SK-N-SH (cell line): ENCODE measurements at regions not wholly inside any gene's neighbourhood (a gene's known extent, or its start where the extent isn't known, plus 50 kb on each side); places are given as distances from the start of the nearest gene placed in this dataset.

Experiments used
- CTCF ChIA-PET: fragments of 300-600, 350-600 bp; formaldehyde crosslinking; extraction: SDS; loops from one replicate; lab custom pipeline; 2021; lab: Yijun Ruan, JAX
- POLR2A ChIA-PET: fragments of 350-600 bp; sonication (Branson Sonifier 250); formaldehyde crosslinking; extraction: SDS; loops from one replicate; lab custom pipeline; 2020; ENCODE audit warnings: antibody characterized with exemption, inconsistent platforms; lab: Yijun Ruan, JAX
- DNase-seq: peaks from one replicate; pipeline ENCODE4 v3.0.0; 2012
- H2AFZ ChIP-seq: fragments of 200-600 bp; sonication (generic); 2 replicates; pipeline ENCODE4 v1.8.1; 2016; ENCODE audit warnings: antibody characterized with exemption, mild to moderate bottlenecking, low read depth
- H3F3A ChIP-seq: fragments of 200-600 bp; sonication (generic); replicated peaks from 2 replicates; pipeline ENCODE3; 2016; ENCODE audit warnings: antibody characterized with exemption, mild to moderate bottlenecking; ENCODE audit not compliant: insufficient read depth
- H3K27ac ChIP-seq, 2 experiments: fragments of 200-500 bp in 1 of 2; fragments of 200-600 bp in 1 of 2; sonication (Bioruptor generic) in 1 of 2; sonication (generic), shearing (Covaris generic) in 1 of 2; 2 replicates each; pipeline versions ENCODE4 v1.5.1 to v1.6.1; 2014 to 2016; ENCODE audit warnings: low read depth in 2 of 2, inconsistent platforms in 1 of 2, low read length in 1 of 2, mild to moderate bottlenecking in 1 of 2, mixed read lengths in 1 of 2
- H3K27me3 ChIP-seq: fragments of 200-600 bp; sonication (generic), shearing (Covaris generic); 2 replicates; pipeline ENCODE4 v1.6.1; 2016; ENCODE audit warnings: mixed run types; ENCODE audit not compliant: insufficient read depth
- H3K36me3 ChIP-seq, 2 experiments: fragments of 200-500 bp in 1 of 2; fragments of 200-600 bp in 1 of 2; sonication (Bioruptor generic) in 1 of 2; sonication (generic) in 1 of 2; replicated peaks in 1 of 2; 2 replicates each; pipeline versions ENCODE3 to v1.5.1; 2014 to 2016; ENCODE audit warnings: low read length in 1 of 2, mild to moderate bottlenecking in 1 of 2; ENCODE audit not compliant: insufficient read depth in 2 of 2, control insufficient read depth in 1 of 2
- H3K4me1 ChIP-seq, 2 experiments: fragments of 200-500 bp in 1 of 2; fragments of 200-600 bp in 1 of 2; sonication (Bioruptor generic) in 1 of 2; sonication (generic), shearing (Covaris generic) in 1 of 2; 2 replicates each; pipeline versions ENCODE4 v1.5.1 to v1.6.1; 2014 to 2016; ENCODE audit warnings: low read depth in 1 of 2, low read length in 1 of 2, mixed run types in 1 of 2; ENCODE audit not compliant: insufficient read depth in 2 of 2, control insufficient read depth in 1 of 2
- H3K4me2 ChIP-seq: fragments of 200-600 bp; sonication (generic), shearing (Covaris generic); 2 replicates; pipeline ENCODE4 v1.6.1; 2017; ENCODE audit warnings: mixed run types
- H3K4me3 ChIP-seq, 2 experiments: fragments of 200-500 bp in 1 of 2; fragments of 200-600 bp in 1 of 2; sonication (Bioruptor generic) in 1 of 2; sonication (generic), shearing (Covaris generic) in 1 of 2; 2 replicates each; pipeline versions ENCODE4 v1.5.1 to v1.8.1; 2014 to 2016; ENCODE audit warnings: low read depth in 2 of 2, inconsistent platforms in 1 of 2, low read length in 1 of 2, mild to moderate bottlenecking in 1 of 2, mixed read lengths in 1 of 2, moderate library complexity in 1 of 2
- H3K79me2 ChIP-seq: fragments of 200-600 bp; sonication (generic); 2 replicates; pipeline ENCODE4 v1.8.1; 2017; ENCODE audit warnings: mild to moderate bottlenecking; ENCODE audit not compliant: insufficient read depth
- H3K9ac ChIP-seq: fragments of 200-600 bp; sonication (generic); 2 replicates; pipeline ENCODE4 v1.6.1; 2017; ENCODE audit warnings: mixed run types
- H3K9me2 ChIP-seq: fragments of 200-600 bp; sonication (generic); 2 replicates; pipeline ENCODE4 v1.6.1; 2017; ENCODE audit warnings: mixed run types
- H3K9me3 ChIP-seq: fragments of 200-600 bp; sonication (generic); 2 replicates; pipeline ENCODE4 v1.6.1; 2017; ENCODE audit warnings: mixed run types, mild to moderate bottlenecking, moderate library complexity
- H4K20me1 ChIP-seq: fragments of 200-600 bp; sonication (generic); 2 replicates; pipeline ENCODE4 v1.6.1; 2017; ENCODE audit warnings: mild to moderate bottlenecking, mixed run types; ENCODE audit not compliant: insufficient read depth
- CHD2 ChIP-seq: fragments of 150-350 bp; IDR thresholded peaks from 2 replicates; pipeline ENCODE4 v1.6.1; 2018; ENCODE audit warnings: low read length; ENCODE audit not compliant: partially characterized antibody
- ELF1 ChIP-seq: IDR thresholded peaks from 2 replicates; pipeline ENCODE4 v1.4.0; 2012
- EP300 ChIP-seq, 2 experiments: IDR thresholded peaks; 2 replicates each; pipeline versions ENCODE4 v1.4.0 to v1.6.1; 2012; ENCODE audit warnings: borderline replicate concordance in 1 of 2, low read depth in 1 of 2, low read length in 1 of 2
- EZH2phosphoT487 ChIP-seq: fragments of 200-600 bp; sonication (generic); IDR thresholded peaks from 2 replicates; pipeline ENCODE4 v1.6.1; 2017; ENCODE audit warnings: low read depth, mixed run types, mild to moderate bottlenecking, antibody characterized with exemption, moderate library complexity, borderline replicate concordance
- FOSL2 ChIP-seq: IDR thresholded peaks from 2 replicates; pipeline ENCODE4 v1.4.0; 2012; ENCODE audit warnings: low read depth, mild to moderate bottlenecking, moderate library complexity, borderline replicate concordance
- FOXJ3 ChIP-seq: sonication (generic); formaldehyde crosslinking; IDR thresholded peaks from 2 replicates; pipeline ENCODE4 v1.5.1; 2020; ENCODE audit warnings: mild to moderate bottlenecking, missing genetic modification reagents
- FOXM1 ChIP-seq: IDR thresholded peaks from 2 replicates; pipeline ENCODE4 v1.4.0; 2012; ENCODE audit warnings: low read depth, mild to moderate bottlenecking
- GABPA ChIP-seq: IDR thresholded peaks from 2 replicates; pipeline ENCODE4 v1.4.0; 2012; ENCODE audit warnings: low read depth, mild to moderate bottlenecking
- MEF2A ChIP-seq: IDR thresholded peaks from 2 replicates; pipeline ENCODE4 v1.4.0; 2012; ENCODE audit warnings: low read depth, borderline replicate concordance
- NFIC ChIP-seq: IDR thresholded peaks from 2 replicates; pipeline ENCODE4 v1.4.0; 2012; ENCODE audit warnings: borderline replicate concordance
- POLR2AphosphoS5 ChIP-seq: IDR thresholded peaks from 2 replicates; pipeline ENCODE4 v1.6.1; 2012; ENCODE audit warnings: low read depth, low read length
- RCOR1 ChIP-seq: fragments of 150-350 bp; IDR thresholded peaks from 2 replicates; pipeline ENCODE4 v1.6.1; 2017; ENCODE audit warnings: antibody characterized with exemption, low read length
- SIN3A ChIP-seq: IDR thresholded peaks from 2 replicates; pipeline ENCODE4 v1.6.1; 2012; ENCODE audit warnings: low read depth, mild to moderate bottlenecking, low read length, moderate library complexity, borderline replicate concordance
- TAF1 ChIP-seq: IDR thresholded peaks from 2 replicates; pipeline ENCODE4 v1.6.1; 2012; ENCODE audit warnings: low read depth, mild to moderate bottlenecking, low read length, moderate library complexity, borderline replicate concordance
- TCF12 ChIP-seq: IDR thresholded peaks from 2 replicates; pipeline ENCODE4 v1.4.0; 2012
- WGBS: methylation state at CpG from one replicate; pipeline ENCODE4 v1.1.6; 2017; ENCODE audit warnings: low lambda C conversion rate; 5-methylcytosine and 5-hydroxymethylcytosine counted together
- TF ChIP-seq, protein P1 (sequence below): IDR thresholded peaks from 2 replicates; pipeline ENCODE4 v1.6.1; 2012; ENCODE audit warnings: mild to moderate bottlenecking, low read depth, low read length, moderate library complexity

DNA sequence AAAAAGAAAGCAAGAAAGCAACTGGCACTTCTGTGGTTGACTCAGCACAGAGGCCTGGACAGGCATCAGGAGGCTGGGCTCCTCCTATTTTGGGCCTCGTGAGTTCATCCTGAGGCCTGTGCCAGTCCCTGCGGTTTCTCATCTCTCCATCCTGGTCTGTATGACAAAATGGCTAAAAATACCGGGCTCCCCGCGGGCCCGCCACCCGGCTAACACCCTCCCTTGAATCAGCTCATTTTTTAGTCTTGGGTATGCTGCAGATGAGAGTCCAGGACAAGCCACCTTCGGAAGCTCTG, 62.3 kb upstream of the YWHAQ start:
- POLR2A ChIA-PET: no interaction called here
- DNase-seq: no peak
- Histone ChIP-seq H3K4me3 (no peak overlapping the region), H3K4me1 (no peaks in the 10 kb centered on the region), H3K27ac (peak overlapping the region in 1 of 2 experiments; percentile 32; a peak in 2 of 4 replicates), H3F3A (no peaks in the 10 kb centered on the region), H3K79me2 (no peaks in the 10 kb centered on the region), H3K9me2 (no peaks in the 10 kb centered on the region), H3K36me3 (no peaks in the 10 kb centered on the region), H2AFZ (peak overlapping the region; percentile 60; the same call in 1 of the 2 replicates), H3K27me3 (no peaks in the 10 kb centered on the region), H3K9me3 (no peaks in the 10 kb centered on the region), H3K4me2 (0 out of 2 replicates have a peak overlapping the region, but pooled peaks have one; percentile 10), H4K20me1 (no peaks in the 10 kb centered on the region), H3K9ac (no peak overlapping the region)
- WGBS: 67% methylated on average over 8 of the region's 8 CpGs
- CTCF ChIA-PET: interaction anchor here (0.6 to 1.3 kb wide), 3 partner anchors 12 to 976 kb away, joined by 3 to 4 read pairs (median 3); no protein-coding TSS in a partner anchor
- TF ChIP-seq ELF1 (no peak), TCF12 (0 out of 2 replicates have a peak, but pooled peaks have one; percentile 13), SIN3A (no peak), MEF2A (peak; percentile 87), FOSL2 (no peak), TAF1 (no peak)

DNA sequence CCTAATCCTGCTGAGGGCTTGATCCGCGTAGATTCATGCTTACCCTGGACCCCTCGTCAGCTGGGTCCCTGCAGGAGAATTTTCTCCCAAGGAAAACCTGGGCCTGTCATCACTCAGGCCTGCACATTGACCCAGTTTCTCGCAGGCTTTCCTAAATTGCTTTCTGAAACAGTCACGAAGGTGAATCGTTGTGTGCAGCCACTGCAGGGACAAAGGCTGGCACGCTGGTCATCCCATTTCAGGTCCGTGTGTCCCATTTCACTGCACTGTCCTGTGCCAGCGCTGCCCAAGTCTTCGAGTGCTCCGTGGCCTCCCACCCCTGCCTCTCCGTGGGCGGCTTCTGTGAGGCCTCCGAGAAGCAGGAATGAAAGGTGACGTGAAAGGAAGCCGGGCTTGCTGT, 62.8 kb upstream of the YWHAQ start:
- Histone ChIP-seq H3K36me3 (no peaks in the 10 kb centered on the region), H3K79me2 (no peaks in the 10 kb centered on the region), H3F3A (no peaks in the 10 kb centered on the region), H3K27me3 (no peaks in the 10 kb centered on the region), H2AFZ (no peak overlapping the region), H4K20me1 (no peaks in the 10 kb centered on the region), H3K4me3 (no peak overlapping the region), H3K27ac (no peak overlapping the region), H3K4me2 (no peak overlapping the region), H3K9me3 (no peaks in the 10 kb centered on the region), H3K9me2 (no peaks in the 10 kb centered on the region), H3K9ac (no peak overlapping the region), H3K4me1 (no peaks in the 10 kb centered on the region)
- no peak for DNase-seq
- CTCF ChIA-PET: interaction anchor here (1.2 to 1.3 kb wide), 2 partner anchors 11 to 17 kb away, joined by 3 read pairs; no protein-coding TSS in a partner anchor
- POLR2A ChIA-PET: no interaction called here
- WGBS: 95% methylated on average over 15 of the region's 16 CpGs
- TF ChIP-seq CHD2 (no peak), ELF1 (no peak), TCF12 (no peak), RCOR1 (no peak), POLR2AphosphoS5 (no peak), TAF1 (no peak), EP300 (IDR thresholded peaks at IDR 0.05; ENCODE audit: borderline replicate concordance in 1 of 2, low read depth in 1 of 2, low read length in 1 of 2) (no peak), FOXJ3 (CRISPR knock-in tag) (no peak), MEF2A (no peak), FOXM1 (no peak), EZH2phosphoT487 (no peak), NFIC (no peak), GABPA (no peak)
- TF ChIP-seq, protein P1, sequence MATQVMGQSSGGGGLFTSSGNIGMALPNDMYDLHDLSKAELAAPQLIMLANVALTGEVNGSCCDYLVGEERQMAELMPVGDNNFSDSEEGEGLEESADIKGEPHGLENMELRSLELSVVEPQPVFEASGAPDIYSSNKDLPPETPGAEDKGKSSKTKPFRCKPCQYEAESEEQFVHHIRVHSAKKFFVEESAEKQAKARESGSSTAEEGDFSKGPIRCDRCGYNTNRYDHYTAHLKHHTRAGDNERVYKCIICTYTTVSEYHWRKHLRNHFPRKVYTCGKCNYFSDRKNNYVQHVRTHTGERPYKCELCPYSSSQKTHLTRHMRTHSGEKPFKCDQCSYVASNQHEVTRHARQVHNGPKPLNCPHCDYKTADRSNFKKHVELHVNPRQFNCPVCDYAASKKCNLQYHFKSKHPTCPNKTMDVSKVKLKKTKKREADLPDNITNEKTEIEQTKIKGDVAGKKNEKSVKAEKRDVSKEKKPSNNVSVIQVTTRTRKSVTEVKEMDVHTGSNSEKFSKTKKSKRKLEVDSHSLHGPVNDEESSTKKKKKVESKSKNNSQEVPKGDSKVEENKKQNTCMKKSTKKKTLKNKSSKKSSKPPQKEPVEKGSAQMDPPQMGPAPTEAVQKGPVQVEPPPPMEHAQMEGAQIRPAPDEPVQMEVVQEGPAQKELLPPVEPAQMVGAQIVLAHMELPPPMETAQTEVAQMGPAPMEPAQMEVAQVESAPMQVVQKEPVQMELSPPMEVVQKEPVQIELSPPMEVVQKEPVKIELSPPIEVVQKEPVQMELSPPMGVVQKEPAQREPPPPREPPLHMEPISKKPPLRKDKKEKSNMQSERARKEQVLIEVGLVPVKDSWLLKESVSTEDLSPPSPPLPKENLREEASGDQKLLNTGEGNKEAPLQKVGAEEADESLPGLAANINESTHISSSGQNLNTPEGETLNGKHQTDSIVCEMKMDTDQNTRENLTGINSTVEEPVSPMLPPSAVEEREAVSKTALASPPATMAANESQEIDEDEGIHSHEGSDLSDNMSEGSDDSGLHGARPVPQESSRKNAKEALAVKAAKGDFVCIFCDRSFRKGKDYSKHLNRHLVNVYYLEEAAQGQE: no peak
